NCI-H82 treated with DMSO at 0.1 percent for 48 hours (cell line): ENCODE measurements at regions not wholly inside any gene's neighbourhood (a gene's known extent, or its start where the extent isn't known, plus 50 kb on each side); places are given as distances from the start of the nearest gene placed in this dataset.

Experiments used
- DNase-seq: peaks from one replicate; lab custom pipeline; 2025; ENCODE audit not compliant: unreplicated experiment; lab: John Stamatoyannopoulos, UW

GRCh38 chr15:62495670-62496614 is 330.9 kb upstream of the C2CD4B start:
- no peak for DNase-seq

DNA sequence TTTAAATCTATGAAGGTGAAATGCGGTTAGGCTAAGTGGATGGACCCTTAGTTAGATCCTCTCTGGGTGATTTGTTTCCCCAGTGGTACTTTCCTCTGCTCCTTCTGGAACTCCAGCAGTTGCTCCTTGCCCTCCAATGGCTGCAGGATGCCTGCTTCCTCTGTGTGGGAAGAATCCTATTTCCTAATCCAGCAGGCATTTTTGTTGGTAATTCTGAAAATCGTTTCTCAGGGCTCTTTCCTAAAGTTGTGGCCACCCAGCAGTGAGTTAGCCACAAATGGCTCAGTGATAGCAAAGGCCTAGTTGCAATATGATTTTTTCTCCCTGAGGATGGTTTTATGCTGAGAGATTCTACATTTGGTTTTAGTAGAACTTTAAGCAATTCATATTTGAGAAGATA is 332.3 kb upstream of the C2CD4B start:
- DNase-seq: no peak

GRCh38 chr15:62498278-62498677 is 333.2 kb upstream of the C2CD4B start:
- no peak for DNase-seq

- no peak for DNase-seq
Observed at GRCh38 chr15:62498712-62499111, 333.6 kb upstream of the C2CD4B start.

DNA sequence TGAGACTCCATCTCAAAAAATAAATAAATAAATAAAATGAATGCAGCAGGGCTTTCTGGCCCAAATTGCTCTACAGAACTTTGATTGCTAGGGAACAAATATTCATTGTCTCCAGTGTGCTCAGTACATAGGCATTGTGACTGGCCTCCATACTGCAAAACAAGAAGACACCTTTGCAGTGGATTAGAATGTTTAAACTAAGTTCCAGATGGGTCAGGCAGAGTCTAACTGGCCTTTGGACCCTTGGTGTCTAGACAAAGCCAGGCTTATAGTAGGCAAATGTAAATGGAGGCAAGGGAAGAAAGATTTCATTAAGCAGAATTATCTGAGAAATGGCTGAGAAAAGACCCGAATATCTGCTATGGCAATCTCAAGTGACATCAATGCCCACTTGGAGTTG is 335.2 kb upstream of the C2CD4B start:
- DNase-seq: no peak

DNA sequence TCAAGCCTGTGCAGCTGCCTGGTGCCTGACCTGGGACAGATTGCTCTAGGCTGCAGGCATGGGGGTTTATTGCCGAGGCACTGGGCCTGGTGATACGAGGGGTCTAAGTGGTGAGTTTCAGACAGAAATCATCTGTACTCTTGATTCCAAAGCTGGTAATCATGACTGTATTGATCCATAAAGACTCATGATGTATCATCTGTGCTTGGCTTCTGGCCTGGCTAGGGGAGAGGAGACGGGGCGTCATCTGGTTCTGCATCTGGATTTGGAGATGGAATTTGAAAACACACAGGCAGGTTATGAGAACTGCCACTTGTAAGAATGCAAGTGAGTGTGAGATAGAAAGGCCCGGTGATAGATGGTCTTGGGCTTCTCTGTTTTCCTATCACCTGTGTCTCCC is 337.4 kb upstream of the C2CD4B start:
- no peak for DNase-seq

GRCh38 chr15:62503451-62503850 is 338.4 kb upstream of the C2CD4B start:
- DNase-seq: peak; percentile 78

DNA sequence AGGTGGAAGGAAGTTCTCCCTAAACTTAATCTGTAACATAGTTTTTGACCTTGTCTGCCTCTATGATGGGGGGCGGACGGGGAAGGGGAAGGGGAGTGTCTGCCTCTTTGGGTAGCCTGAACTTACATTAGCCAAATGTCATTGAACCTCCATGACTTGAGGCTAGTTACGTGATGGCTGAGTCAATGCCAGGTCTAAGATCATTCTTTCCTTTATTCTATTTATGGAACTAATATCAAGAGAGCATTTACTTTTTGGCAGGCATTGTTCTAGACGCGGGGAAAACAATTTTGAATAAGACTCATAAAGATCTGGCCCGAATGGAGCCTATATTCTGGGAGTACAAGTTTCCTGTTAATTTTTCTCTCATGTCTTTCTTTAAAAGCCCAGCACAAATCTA is 340.7 kb upstream of the C2CD4B start:
- no peak for DNase-seq

DNA sequence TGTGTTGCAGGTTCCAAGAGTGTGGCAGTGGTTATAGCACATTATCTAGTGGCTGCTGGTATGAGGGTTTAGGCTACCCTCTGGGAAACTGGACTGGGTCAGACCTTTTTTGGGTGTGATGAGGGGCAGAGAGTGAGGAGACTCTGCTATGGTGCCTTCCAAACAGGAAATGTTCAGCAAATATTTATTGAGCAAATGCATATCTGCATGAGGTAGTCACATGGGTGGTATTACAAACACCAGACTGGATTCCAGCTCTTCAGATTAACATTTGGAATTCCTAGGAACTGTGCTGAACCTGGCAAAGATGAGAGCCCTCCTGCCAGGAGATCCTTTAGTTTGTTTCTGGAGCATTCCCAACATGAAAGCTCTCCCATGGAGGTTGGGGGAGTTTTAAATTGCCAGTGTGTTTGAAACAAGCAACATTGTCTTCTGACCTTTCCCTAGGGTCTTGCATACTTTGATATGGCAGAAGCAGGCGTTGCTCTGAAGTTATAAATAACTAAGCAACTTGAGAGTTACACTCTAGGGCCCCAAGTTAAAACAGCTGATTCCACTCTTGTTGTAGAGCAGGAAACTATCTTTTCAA is 341.2 kb upstream of the C2CD4B start:
- no peak for DNase-seq

GRCh38 chr15:62509395-62509958 is 344.4 kb upstream of the C2CD4B start:
- no peak for DNase-seq

DNA sequence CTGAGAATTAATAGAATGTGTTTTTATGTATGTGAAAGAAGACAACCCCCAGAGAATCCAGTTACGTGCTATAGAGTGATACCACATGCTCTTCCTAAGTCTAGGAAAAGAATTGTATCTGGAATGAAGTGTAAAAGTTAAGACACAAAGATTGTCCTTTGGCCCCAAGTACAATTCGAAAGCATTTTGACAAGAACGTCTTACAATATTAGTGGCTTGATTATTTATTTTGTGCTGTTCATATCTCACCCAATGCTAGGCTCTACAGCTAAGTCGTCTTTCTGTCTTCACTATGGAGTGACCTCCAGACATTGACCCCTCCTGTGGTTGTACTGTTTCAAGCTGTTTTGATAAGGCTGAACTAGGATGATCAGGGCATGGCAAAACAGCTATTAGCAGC is 345.7 kb upstream of the C2CD4B start:
- no peak for DNase-seq

DNA sequence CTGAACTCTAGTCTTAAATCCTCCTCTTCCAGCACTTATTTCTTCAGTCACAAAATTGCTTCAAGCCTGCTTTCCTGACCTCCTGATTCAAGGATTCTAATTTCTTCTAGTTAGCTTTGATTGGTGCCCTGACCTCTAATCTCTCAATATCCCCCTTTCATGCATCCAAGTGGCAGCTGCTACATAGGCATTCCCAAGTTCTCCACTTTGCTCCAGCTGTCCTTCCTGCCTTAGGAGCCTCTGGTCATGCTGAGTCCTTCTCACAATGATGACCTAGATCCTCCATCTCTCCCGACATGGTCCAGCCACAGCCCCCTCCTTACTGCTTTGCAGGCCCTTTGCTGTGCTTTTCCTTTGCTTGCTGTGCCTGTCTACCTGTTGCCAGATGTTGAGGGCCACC is 347.8 kb upstream of the C2CD4B start:
- DNase-seq: peak; percentile 45

GRCh38 chr15:62513893-62514292 is 348.8 kb upstream of the C2CD4B start:
- DNase-seq: no peak

DNA sequence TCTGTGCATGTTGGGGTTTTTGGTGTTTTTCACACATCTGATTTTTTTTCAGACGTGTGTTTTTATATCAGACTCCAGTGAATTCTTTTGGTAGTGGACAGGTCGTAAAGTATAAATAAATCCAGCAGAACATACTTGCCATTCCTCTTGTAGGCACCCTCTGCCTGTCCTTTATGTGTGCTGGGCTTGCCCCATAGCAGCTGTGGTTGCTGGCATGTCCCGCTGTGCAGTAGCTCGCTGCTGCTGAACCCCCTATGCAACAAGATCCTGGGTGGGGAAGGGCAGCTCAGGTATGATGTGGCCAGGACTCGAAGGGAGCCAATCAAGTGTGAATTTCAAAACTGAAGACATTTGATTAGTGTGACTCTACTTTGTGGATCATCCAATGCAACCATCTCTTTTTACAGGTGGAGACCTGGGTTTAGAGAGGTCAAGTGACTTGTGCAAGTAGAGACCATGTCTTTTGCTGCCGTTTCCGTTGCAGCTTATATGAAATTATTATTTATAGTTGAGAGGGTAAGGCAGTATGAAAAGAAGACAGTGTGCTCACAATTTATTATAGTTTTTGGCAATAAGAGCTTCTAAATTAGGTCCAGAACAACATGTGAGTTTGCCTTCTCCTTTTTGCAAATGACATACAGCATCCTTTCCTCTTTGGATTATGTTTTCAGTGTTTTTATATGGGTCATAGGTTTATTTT is 350.8 kb upstream of the C2CD4B start:
- DNase-seq: no peak

DNA sequence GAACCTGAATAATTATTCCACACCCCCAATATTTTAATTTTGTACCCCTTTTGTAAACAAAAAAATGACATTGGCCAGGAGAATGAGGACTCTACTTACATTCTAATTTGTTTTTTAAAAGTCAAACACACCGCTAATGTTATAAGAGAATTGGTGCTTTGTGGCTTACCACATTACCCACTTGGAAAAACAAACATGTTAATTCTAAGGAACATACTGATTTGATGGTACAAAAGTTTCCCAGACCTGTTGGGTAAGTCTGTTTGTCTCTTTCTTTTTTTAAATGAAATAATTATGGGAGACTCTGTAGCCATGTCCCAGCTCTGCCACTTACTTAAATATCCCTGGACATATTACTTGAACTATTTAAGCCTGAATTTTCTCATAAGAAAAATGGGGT is 352.5 kb upstream of the C2CD4B start:
- no peak for DNase-seq

GRCh38 chr15:62518666-62519065 is 353.6 kb upstream of the C2CD4B start:
- DNase-seq: peak; percentile 30

DNA sequence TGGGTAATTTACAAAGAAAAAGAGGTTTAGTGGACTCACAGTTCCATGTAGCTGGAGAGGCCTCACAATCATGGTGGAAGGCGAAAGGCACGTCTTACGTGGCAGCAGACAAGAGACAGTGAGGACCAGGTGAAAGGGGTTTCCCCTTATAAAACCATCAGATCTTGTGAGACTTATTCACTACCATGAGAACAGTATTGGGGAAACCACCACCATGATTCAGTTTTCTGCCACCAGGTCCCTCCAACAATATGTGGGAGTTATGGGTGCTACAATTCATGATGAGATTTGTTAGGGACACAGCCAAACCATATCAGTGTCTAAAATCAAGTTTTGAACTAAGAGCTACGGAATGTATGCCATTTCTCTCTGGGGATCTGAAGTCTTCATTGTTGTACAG is 354.8 kb upstream of the C2CD4B start:
- DNase-seq: no peak

GRCh38 chr15:62520887-62521286 is 355.8 kb upstream of the C2CD4B start:
- DNase-seq: no peak

DNA sequence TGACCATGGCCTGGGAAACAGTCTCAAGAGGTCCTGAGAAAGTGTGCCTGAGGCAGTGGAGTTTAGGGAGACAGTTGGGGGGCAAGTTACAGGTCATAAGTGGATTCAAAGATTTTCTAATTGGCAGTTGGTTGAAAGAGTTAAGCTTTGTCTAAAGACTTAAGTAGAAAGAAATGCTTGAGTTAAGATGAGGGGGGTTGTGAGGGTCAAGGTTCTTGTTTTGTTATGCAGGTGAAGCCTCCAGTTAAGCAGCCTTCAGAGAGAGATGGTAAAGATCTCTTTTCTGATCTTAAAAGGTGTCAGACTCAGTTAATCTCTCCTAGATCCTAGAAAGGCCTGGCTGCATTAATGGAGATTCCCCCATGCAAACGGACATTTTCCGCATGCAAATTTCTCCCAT is 356.3 kb upstream of the C2CD4B start:
- peak; percentile 71 for DNase-seq

GRCh38 chr15:62524848-62525247 is 359.8 kb upstream of the C2CD4B start:
- DNase-seq: no peak

DNA sequence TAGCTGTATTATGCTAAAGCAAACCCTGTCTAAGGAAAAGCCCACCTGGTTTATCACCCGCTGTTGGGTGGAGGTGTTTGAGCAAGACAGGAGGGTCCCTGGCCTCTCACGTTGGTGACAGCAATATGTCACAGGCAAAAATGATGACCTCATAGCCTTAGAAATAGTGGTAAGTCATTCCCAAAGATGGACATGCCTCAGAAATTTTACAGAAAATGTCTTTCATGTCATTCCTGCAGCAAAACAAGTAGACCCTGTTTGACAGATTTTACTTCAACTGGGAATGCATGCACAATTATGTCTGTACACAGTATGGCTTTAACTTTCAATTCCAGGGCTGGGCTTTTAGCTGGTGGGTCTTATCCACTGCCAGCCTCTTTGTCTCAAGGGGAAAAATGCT is 362.3 kb upstream of the C2CD4B start:
- DNase-seq: no peak

- DNase-seq: no peak
Observed at GRCh38 chr15:62528505-62528904, 363.4 kb upstream of the C2CD4B start.
